ENCODE measurements at regions not wholly inside any gene's neighbourhood (a gene's known extent, or its start where the extent isn't known, plus 50 kb on each side); places are given as distances from the start of the nearest gene placed in this dataset.
A peak's percentile ranks its signal among the peaks of the same experiment; 100 is the strongest.
"Not testable (repeated sequence)": the region's sequence is repeated elsewhere in the genome, so short reads cannot be mapped to it uniquely, and the experiment has no call there.

DNA sequence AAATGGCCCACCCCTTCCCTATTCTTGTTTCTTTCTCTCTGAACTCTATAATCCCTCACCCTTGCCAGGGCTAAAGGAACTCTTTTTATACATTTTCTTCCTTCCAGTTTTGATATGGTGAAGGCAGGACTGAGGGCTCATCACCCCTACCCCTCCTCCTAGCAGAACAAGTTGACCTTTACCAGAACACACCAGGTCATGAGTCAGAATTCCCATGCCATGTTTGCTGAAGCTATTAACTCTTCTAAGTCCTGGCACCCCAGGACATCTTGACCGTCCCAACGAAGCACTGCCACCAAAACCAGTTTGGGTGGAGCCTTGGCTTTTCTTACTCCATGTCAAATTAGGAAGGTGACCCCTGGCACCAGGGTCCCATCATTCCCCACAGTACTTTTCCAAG, 57.5 kb upstream of the DYNLT3 start:
- no peak for DNase-seq (ENCODE audit: extremely low read depth, low read depth)

DNA sequence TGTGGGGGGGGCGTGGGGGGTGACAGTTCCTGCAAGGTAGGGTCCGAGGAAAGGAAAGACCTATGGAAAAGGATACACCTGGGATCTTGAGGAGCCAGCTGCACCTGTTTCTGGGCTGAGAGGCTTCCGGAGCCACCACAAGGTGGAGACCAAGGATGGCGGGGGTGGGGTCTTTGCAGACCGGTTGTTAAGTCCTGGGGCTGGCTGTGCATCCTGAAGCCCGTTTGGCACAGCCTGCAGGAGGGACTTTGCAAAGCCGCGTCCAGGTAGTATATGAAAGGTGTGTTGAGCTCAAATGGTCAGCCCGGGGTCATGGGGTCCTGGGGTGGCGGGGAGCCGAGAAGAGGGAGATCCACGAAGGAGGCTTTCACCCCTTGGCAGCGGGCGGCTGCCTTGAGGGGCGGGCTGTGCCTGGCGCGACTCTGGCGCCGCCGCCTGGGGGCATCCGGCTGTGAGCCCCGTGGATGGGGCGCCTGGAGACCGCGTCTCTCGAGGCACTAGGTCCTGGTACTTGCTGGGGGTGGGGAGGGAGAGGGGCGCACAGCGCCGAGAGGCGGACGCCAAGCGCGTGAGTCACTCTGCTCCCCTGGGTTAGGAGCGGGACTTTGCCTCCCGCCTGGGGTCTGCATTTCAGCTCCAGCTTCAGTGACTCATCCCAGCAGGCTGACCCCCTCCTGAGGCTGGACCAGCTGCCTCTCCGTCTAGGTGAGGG, 58.2 kb upstream of the DYNLT3 start:
- DNase-seq (ENCODE audit: extremely low read depth, low read depth) = no peak

DNA sequence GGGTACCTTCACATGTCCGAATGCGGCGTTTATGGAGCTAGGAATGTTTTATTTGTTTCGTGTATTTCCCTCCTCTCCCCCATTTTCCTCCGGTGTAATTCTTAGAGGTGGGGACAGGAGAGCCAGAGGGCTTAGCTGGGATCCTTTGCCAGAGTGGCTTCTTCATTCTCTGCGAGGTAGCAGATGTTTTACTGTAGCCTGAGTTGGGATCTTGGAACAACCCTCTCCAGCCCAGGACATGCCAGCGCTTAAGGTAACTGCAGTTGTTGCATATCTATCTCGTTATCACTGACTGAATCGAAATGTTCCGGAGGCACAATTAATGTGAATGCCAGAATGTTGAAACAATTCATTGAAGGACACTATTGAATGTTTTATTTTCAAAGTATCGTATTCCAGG, 59.0 kb upstream of the DYNLT3 start:
- no peak for DNase-seq (ENCODE audit: extremely low read depth, low read depth)

DNA sequence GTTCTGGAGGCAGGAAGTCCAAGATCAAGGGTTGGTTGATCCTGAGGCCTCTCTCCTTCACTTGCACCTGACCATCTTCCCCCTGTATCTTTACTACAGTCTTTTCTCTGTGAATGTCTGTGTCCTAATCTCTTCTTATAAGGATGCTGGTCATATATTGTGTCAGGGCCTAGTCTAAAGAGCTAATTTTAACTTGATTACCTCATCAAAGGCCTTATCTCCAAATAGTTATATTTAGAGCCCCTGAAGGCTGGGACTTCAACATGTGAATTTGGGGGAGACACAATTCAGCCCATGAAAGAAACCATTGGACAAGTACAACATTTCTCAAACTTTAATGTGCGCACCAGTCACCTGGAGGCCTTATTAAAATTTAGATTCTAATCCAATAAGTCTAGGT, 62.8 kb upstream of the DYNLT3 start:
- DNase-seq (ENCODE audit: extremely low read depth, low read depth) = no peak

DNA sequence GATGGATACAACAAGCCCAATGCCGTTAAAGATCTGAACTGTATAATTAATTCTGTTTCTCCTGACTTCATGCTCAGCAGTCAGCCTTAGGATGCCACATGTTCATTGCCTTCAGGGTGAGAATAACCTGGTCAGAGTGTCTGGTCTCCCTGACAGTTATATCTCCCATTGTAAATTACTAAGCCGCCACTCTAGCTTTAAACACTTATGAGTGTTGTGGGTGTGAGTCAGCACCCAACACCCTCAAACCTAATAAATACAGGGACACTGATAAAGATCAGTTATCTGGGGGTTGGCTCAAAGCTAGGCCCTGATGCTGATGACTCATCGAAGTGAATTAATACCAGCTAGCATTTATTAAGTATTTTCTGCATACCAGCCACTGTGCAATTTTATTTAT, 64.9 kb upstream of the DYNLT3 start:
- DNase-seq (ENCODE audit: extremely low read depth, low read depth) = no peak

DNA sequence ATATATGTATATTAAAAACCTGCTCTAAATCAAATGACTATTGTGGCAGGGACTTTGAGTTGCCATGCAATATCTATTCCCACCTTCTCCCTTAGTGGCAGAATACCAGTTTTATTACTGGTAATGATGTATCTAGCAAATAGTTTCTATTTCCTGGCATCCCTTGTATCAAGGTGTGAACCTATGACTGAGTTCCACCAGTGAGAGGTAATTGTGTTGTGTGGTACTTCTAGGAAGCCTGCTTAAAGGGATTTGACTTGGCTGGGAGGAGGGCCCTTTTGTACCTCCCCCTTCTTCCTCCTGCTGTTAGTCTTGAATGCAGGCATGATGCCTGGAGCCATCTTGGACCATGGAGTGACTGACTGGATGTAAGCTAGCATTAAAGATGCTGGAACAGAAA, 65.4 kb upstream of the DYNLT3 start:
- no peak for DNase-seq (ENCODE audit: extremely low read depth, low read depth)

DNA sequence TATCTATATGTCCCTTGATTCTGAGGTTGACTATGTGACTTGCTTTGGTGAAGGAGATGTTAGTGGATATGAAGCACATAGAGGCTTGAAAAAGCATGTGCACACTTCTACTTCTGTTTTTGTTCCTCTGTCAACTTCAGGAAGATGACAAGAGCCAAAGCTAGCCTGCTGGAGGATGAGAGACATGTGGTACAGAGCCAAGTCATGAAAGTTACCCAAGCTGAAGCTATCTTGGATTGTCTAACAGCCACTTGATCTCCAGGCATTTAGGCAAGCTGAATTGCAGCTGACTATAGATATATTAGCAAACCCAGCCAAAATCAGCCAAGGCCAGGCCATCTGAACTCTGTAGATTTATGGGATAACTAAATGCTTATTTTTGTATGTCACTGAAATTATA, 70.8 kb upstream of the DYNLT3 start:
- no peak for DNase-seq (ENCODE audit: extremely low read depth, low read depth)

DNA sequence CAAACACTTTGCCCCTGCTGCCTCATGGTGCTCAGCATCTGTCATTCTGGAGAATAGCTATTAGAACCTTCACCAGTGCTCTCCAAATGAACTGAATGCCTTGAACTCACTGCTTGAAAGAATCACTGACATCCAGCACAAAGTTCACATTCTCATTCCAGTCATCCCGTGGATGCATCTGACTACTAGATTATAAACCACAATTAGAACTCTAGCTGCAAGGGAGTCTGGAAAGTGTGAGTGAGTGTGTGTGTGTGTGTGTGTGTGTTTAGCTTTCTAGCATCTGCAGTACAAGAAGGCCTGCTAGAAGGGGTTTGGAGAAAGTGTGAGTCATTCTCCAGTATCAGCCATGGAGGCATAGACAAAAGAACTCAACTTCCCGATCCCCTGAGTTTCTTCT, 71.3 kb upstream of the DYNLT3 start:
- no peak for DNase-seq (ENCODE audit: extremely low read depth, low read depth)

DNA sequence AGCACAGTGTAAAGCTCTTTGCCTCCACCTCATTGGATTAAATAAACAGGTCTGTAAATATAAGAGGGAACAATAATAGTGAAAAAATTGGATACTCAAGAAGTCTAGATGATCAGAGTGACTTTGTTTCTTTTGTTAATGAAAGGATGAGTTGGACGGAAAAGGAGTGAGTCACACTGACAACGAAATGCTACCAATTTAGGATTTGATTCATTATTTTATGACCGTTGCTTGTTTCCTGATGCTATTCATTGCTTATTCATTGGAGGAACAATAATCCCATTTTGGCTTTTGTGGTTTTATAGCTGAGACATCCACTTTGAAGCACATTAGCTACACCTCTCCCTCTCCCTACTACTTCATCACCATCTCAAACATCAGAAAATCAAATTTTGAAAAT, 74.4 kb upstream of the DYNLT3 start:
- DNase-seq (ENCODE audit: extremely low read depth, low read depth) = no peak

DNA sequence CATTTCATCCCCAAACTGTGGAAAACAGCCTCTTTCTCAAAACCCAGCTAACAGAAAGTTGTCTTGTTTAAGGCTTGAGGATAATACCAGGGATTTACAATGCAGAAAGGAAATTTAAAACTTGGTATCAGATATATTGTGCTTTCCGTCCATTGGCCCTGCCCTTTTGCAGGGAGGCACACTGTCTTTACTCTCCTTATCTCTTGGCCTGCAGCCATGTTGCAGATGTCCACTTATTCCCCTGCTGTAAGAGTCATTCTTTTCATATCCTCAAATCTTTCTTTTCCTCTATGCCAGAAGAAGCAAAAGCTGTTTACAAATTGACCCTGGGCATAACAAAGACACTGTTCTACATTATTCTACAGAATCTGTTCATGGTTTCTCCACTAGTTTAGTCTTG, 75.6 kb upstream of the DYNLT3 start:
- DNase-seq (ENCODE audit: extremely low read depth, low read depth) = no peak

DNA sequence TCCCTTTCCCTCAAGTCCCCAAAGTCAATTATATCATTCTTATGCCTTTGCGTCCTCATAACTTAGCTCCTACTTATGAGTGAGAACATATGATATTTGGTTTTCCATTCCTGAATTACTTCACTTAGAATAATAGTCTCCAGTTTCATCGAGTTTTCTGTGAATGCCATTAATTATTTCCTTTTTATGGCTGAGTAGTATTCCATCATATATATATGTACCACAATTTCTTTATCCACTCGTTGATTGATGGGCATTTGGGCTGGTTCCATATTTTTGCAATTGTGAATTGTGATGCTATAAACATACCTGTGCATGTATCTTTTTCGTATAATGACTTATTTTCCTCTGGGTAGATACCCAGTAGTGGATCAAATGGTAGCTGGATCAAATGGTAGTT, 78.4 kb upstream of the DYNLT3 start:
- not testable (repeated sequence) for DNase-seq (ENCODE audit: extremely low read depth, low read depth)

DNA sequence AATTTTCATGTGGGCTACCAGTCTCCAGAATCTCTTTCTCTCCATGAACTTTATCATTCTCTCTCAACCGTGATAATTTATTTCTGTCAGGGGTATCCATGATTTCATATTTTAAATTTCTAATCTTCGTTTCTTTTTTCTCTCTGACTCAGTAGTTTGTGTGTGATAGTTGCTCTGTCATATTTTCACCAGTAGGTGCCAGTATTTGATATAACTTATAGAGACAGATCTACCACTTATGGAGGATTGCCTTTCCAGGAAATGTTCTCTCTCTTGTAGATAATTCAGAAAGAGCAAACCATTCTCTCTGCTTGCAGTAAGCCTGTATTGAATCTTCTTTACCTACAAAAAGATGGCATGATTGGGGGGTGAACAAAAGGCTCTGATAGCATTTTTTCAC, 79.3 kb upstream of the DYNLT3 start:
- peak; percentile 33 for DNase-seq (ENCODE audit: extremely low read depth, low read depth)

DNA sequence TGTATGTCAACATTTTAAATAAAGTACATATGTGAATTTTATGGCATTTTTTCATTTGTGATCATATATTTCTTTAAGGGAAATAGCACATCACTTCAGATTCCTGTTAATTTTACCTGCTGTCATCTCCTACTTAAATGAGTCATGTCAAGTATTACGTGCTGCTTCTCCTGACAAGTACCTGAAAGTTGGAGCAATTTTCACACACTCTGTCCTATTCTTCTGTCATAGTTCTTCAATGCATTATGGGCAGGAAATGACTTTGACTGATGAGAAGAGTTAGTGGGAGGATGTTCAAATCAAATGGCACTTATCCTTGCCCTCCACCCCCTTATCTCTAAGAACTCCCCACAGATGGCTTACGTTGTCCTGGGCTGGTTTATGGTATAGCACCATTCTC, 64.2 kb upstream of the SYTL5 start:
- DNase-seq (ENCODE audit: extremely low read depth, low read depth) = no peak

DNA sequence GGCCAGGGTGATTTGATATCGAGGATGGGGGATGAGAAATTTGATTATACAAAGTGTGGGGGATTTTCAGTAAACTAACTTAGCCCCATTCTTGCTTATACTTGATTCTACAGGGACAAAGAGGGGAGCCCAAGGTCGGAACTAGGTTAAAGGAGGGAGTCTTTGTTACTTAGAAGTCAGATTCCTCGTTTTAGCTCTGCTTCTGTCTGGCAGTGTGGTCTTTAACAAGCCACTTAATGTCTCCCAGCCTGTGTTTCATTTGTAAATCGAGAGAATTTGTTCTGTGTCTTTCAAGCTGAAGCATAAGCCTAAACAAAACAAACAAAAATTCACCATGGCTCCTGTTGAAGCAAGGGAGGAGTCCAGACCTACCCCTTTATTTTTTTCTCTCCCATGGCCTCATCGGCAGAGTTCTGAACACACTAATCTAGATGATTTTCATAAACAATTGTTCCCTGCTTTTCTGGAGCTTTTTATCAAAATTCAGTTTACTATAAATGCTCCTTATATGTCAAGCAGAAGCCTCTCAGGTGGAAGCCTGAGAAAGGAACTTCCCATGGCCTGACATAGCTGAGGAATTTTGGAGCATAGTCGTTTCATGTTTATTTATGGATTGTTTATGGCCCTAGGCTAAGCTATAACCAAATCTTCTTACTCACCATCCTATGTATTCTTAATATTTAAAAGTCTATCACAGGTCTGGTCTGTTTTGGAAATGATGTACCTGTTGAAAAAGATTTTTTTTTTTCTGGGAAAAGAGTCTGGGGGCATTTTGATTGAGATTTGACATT, 62.6 kb upstream of the SYTL5 start:
- no peak for DNase-seq (ENCODE audit: extremely low read depth, low read depth)

DNA sequence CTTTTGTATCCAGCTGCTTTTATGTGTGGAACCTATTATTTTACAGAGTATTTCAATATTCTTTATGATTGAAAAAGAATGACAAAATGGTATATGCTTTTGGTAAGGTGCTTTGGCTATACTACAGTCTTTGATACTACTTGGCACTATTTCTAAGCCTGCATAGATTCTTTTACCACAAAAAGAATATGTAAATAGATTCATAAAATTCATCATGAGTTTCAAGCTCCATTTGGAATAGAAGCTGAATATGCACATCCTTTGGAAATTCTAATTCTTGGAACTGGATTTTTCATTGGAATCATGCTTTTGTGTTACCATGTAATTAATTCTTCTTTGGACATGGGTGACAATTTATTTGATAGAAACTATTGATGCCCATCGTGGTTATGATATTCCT, 60.2 kb upstream of the SYTL5 start:
- no peak for DNase-seq (ENCODE audit: extremely low read depth, low read depth)

DNA sequence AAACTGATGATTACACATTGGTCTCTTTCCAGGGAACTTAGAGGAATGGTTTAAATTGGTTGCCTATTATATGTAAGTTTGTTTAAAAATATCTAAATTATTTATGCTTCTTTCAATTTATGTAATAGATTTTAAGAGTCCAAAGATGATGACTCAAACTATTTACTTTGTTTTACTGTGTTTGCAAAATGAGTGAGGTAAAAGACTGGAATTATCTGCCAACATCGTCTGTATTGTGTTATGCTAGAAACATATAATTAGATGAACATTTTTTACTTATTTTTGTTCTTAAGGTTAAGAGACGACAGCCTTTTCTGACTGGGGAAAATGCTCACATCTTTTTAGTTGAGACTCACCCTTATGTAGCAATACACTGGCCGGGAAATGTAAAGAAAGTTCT, 51.1 kb upstream of the SYTL5 start:
- DNase-seq (ENCODE audit: extremely low read depth, low read depth) = no peak

DNA sequence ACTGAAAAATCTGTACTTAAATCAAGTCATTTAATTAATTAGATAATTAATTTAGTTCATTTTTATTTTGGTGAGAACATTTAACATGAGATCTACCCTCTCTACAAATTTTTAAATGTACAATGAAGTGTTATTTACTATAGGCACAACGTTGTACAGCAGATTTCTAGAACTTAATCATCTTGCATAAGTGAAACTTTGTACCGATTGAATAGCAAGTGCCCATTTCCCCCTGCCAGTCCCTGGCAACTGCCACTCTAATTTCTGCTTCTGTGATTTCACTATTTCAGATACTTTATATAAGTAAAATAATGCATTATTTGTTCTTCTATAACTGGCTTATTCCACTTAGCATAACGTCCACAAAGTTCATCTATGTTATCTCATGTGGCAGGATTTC, 50.1 kb upstream of the SYTL5 start:
- no peak for DNase-seq (ENCODE audit: extremely low read depth, low read depth)

All from NCI-H460 (cell line).